ENCODE measurements at regions not wholly inside any gene's neighbourhood (a gene's known extent, or its start where the extent isn't known, plus 50 kb on each side); places are given as distances from the start of the nearest gene placed in this dataset.

DNA sequence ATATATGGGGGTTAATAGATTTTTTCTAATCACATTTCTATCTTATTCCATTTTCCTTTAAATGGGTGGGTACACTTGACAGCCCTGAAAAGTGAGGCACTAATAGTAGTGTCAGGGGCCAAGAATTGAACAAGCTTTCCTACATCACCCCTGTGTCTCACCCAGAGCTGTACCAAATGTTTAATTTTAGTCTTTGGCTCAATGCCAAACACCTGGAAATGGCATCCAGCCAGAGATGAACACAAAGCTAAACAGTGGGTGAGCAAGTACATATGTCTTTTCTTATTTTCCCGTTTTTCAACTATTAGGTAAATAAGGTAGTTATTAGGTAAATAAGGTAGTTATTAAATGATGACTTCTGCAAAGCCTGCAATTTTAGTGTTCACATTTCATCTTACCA, 276.3 kb upstream of the ERBB4 start:
- Histone ChIP-seq H3K9me3 (ENCODE audit: control insufficient read depth, low read depth, low read length) (no peaks in the 10 kb centered on the region), H2AK5ac (ENCODE audit: insufficient read length, low read length) (no peak overlapping the region), H3K4me1 (ENCODE audit: insufficient read depth, low read length) (no peaks in the 10 kb centered on the region), H4K91ac (ENCODE audit: insufficient read length, low read depth, low read length) (no peak overlapping the region), H3K4me2 (ENCODE audit: insufficient read depth, insufficient read length, low read length) (no peak overlapping the region), H4K20me1 (ENCODE audit: control insufficient read depth, insufficient read depth, insufficient read length) (no peaks in the 10 kb centered on the region), H3K27me3 (ENCODE audit: insufficient read depth, low read length) (no peaks in the 10 kb centered on the region), H3K14ac (ENCODE audit: insufficient read depth, low read length) (no peak overlapping the region), H3K79me2 (ENCODE audit: insufficient read depth, low read length) (no peaks in the 10 kb centered on the region), H3K9ac (ENCODE audit: extremely low read depth, insufficient read length, low read length) (no peak overlapping the region), H3K27ac (ENCODE audit: insufficient read length, low read depth, low read length) (no peak overlapping the region), H2BK120ac (ENCODE audit: low read depth, low read length, poor library complexity, severe bottlenecking) (no peak overlapping the region), H3K23ac (ENCODE audit: insufficient read length, low read depth, low read length) (no peak overlapping the region), H2AFZ (ENCODE audit: low read length) (no peak overlapping the region), H3K4ac (ENCODE audit: low read depth, low read length) (no peak overlapping the region), H3K23me2 (ENCODE audit: insufficient read length, low read depth, low read length, poor library complexity, severe bottlenecking) (no peaks in the 10 kb centered on the region), H3K18ac (ENCODE audit: insufficient read length, low read depth, low read length) (no peak overlapping the region), H3K79me1 (ENCODE audit: insufficient read depth, low read depth, low read length, poor library complexity, severe bottlenecking) (no peaks in the 10 kb centered on the region), H3K56ac (ENCODE audit: insufficient read length, low read depth, low read length) (no peak overlapping the region), H2BK5ac (ENCODE audit: insufficient read length, low read length) (no peak overlapping the region), H2BK12ac (ENCODE audit: insufficient read length, low read depth, low read length) (no peak overlapping the region), H4K5ac (ENCODE audit: insufficient read length, low read depth, low read length) (no peak overlapping the region), H4K8ac (replicated peaks; ENCODE audit: insufficient read length, low read depth, low read length) (no peak overlapping the region), H2BK20ac (ENCODE audit: low read depth, low read length, poor library complexity, severe bottlenecking) (no peak overlapping the region), H3T11ph (ENCODE audit: low read length) (no peak overlapping the region), H2BK15ac (ENCODE audit: low read depth, low read length) (no peak overlapping the region)
- Mint-ChIP-seq H3K4me3 (no peak overlapping the region), H3K9me3 (no peaks in the 10 kb centered on the region), H3K27ac (no peak overlapping the region), H3K36me3 (ENCODE audit: insufficient read depth in 1 of 3, low read depth in 3 of 3) (no peaks in the 10 kb centered on the region), H3K27me3 (ENCODE audit: low read depth) (no peaks in the 10 kb centered on the region), H3K4me1 (no peaks in the 10 kb centered on the region)
- no CpG with 5 or more reads among the region's 1 CpG for WGBS (ENCODE audit: extremely low coverage, insufficient read length, low lambda C conversion rate)
- DNase-seq: no peak
- TF ChIP-seq, protein P1, sequence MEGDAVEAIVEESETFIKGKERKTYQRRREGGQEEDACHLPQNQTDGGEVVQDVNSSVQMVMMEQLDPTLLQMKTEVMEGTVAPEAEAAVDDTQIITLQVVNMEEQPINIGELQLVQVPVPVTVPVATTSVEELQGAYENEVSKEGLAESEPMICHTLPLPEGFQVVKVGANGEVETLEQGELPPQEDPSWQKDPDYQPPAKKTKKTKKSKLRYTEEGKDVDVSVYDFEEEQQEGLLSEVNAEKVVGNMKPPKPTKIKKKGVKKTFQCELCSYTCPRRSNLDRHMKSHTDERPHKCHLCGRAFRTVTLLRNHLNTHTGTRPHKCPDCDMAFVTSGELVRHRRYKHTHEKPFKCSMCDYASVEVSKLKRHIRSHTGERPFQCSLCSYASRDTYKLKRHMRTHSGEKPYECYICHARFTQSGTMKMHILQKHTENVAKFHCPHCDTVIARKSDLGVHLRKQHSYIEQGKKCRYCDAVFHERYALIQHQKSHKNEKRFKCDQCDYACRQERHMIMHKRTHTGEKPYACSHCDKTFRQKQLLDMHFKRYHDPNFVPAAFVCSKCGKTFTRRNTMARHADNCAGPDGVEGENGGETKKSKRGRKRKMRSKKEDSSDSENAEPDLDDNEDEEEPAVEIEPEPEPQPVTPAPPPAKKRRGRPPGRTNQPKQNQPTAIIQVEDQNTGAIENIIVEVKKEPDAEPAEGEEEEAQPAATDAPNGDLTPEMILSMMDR (conservative IDR thresholded peaks at IDR 0.05): no peak
